Keratinocyte (primary cell): ENCODE measurements at regions not wholly inside any gene's neighbourhood (a gene's known extent, or its start where the extent isn't known, plus 50 kb on each side); places are given as distances from the start of the nearest gene placed in this dataset.

Experiments
- DNase-seq: peaks from one replicate; pipeline ENCODE4 v3.0.0-alpha.2; 2011; ENCODE audit warnings: low read depth, missing footprints, low spot score
- FAIRE-seq: peaks from 2 replicates; lab custom pipeline; 2011; peaks lifted over from hg19 to GRCh38; lab: Jason Lieb, UNC
- H2AFZ ChIP-seq: 2 replicates; pipeline ENCODE4 v1.6.0; 2012; ENCODE audit warnings: low read length, control low read depth, inconsistent platforms; ENCODE audit not compliant: control insufficient read depth
- H3K27ac ChIP-seq: 2 replicates; pipeline ENCODE4 v1.5.1; 2011; ENCODE audit warnings: low read length; ENCODE audit not compliant: control insufficient read depth, insufficient read depth
- H3K27me3 ChIP-seq: 3 replicates; pipeline ENCODE4 v1.6.0; 2011; ENCODE audit warnings: low read length; ENCODE audit not compliant: control insufficient read depth, insufficient read depth; ENCODE audit errors: extremely low read depth
- H3K36me3 ChIP-seq, 2 experiments: 2 replicates in 1 of 2; 3 replicates in 1 of 2; pipeline ENCODE4 v1.5.1; 2011; ENCODE audit warnings: low read length in 2 of 2, mild to moderate bottlenecking in 1 of 2; ENCODE audit not compliant: control insufficient read depth in 2 of 2, insufficient read depth in 2 of 2; ENCODE audit errors: extremely low read depth in 1 of 2
- H3K4me1 ChIP-seq: 3 replicates; pipeline ENCODE4 v1.5.1; 2011; ENCODE audit warnings: low read length; ENCODE audit not compliant: control insufficient read depth, insufficient read depth; ENCODE audit errors: extremely low read depth
- H3K4me2 ChIP-seq: 3 replicates; pipeline ENCODE4 v1.6.0; 2011; ENCODE audit warnings: low read depth, low read length; ENCODE audit not compliant: control insufficient read depth, insufficient read depth; ENCODE audit errors: extremely low read depth
- H3K4me3 ChIP-seq, 3 experiments: fragments of 200-600 bp in 1 of 3; sonication (generic) in 1 of 3; 2 replicates in 2 of 3; 3 replicates in 1 of 3; pipeline ENCODE4 v1.5.1; 2011 to 2016; ENCODE audit warnings: low read length in 3 of 3, mild to moderate bottlenecking in 3 of 3, control low read depth in 2 of 3, inconsistent platforms in 1 of 3, low read depth in 1 of 3, mixed read lengths in 1 of 3, mixed run types in 1 of 3, moderate library complexity in 1 of 3; ENCODE audit not compliant: control insufficient read depth in 2 of 3, insufficient read depth in 2 of 3; ENCODE audit errors: extremely low read depth in 1 of 3
- H3K79me2 ChIP-seq: 2 replicates; pipeline ENCODE4 v1.6.0; 2012; ENCODE audit warnings: low read length; ENCODE audit not compliant: control insufficient read depth, insufficient read depth
- H3K9ac ChIP-seq: 3 replicates; pipeline ENCODE4 v1.6.0; 2011; ENCODE audit warnings: low read length; ENCODE audit not compliant: control insufficient read depth, insufficient read depth; ENCODE audit errors: extremely low read depth
- H3K9me1 ChIP-seq: 3 replicates; pipeline ENCODE4 v1.6.0; 2011; ENCODE audit warnings: low read length; ENCODE audit not compliant: control insufficient read depth, insufficient read depth; ENCODE audit errors: extremely low read depth
- H3K9me3 ChIP-seq: 2 replicates; pipeline ENCODE4 v1.5.1; 2012; ENCODE audit warnings: low read depth, low read length; ENCODE audit not compliant: control insufficient read depth
- H4K20me1 ChIP-seq: 3 replicates; pipeline ENCODE4 v1.6.0; 2011; ENCODE audit warnings: low read length; ENCODE audit not compliant: control insufficient read depth, insufficient read depth; ENCODE audit errors: extremely low read depth
- EZH2 ChIP-seq: IDR thresholded peaks from one replicate; pipeline ENCODE4 v1.6.1; 2012; ENCODE audit warnings: inconsistent platforms, mild to moderate bottlenecking, low read length, moderate library complexity
- dilution Hi-C: fragments of 300-500 bp; cut with MboI; formaldehyde crosslinking; loops from one replicate; pipeline ENCODE4 v1.7.0; 2020; ENCODE audit warnings: low sequenced_read_pairs; ENCODE audit not compliant: extremely low pct_ligation_motif_present
- TF ChIP-seq, protein P1 (sequence below), 3 experiments: IDR thresholded peaks in 1 of 3; conservative IDR thresholded peaks in 1 of 3; optimal IDR thresholded peaks in 1 of 3; 2 replicates in 2 of 3; 3 replicates in 1 of 3; pipeline versions ENCODE3 to v1.5.1; 2011; ENCODE audit warnings: low read length in 3 of 3, mild to moderate bottlenecking in 3 of 3, moderate library complexity in 2 of 3, control low read depth in 1 of 3, inconsistent platforms in 1 of 3; ENCODE audit not compliant: insufficient read depth in 2 of 3; ENCODE audit errors: extremely low read depth in 1 of 3

GRCh38 chr1:37255136-37255795 lies 219.1 kb upstream of the ZC3H12A start:
- FAIRE-seq (no peak), DNase-seq (no peak)
- Histone ChIP-seq H3K9me1 (no peaks in the 10 kb centered on the region), H3K27ac (no peak overlapping the region), H3K36me3 (no peaks in the 10 kb centered on the region), H3K4me3 (no peak overlapping the region), H3K4me2 (no peak overlapping the region), H3K9me3 (no peaks in the 10 kb centered on the region), H3K79me2 (no peaks in the 10 kb centered on the region), H3K4me1 (no peaks in the 10 kb centered on the region), H4K20me1 (no peaks in the 10 kb centered on the region), H3K27me3 (no peaks in the 10 kb centered on the region), H2AFZ (no peak overlapping the region), H3K9ac (no peak overlapping the region)
- TF ChIP-seq EZH2: no peak
- TF ChIP-seq, protein P1, sequence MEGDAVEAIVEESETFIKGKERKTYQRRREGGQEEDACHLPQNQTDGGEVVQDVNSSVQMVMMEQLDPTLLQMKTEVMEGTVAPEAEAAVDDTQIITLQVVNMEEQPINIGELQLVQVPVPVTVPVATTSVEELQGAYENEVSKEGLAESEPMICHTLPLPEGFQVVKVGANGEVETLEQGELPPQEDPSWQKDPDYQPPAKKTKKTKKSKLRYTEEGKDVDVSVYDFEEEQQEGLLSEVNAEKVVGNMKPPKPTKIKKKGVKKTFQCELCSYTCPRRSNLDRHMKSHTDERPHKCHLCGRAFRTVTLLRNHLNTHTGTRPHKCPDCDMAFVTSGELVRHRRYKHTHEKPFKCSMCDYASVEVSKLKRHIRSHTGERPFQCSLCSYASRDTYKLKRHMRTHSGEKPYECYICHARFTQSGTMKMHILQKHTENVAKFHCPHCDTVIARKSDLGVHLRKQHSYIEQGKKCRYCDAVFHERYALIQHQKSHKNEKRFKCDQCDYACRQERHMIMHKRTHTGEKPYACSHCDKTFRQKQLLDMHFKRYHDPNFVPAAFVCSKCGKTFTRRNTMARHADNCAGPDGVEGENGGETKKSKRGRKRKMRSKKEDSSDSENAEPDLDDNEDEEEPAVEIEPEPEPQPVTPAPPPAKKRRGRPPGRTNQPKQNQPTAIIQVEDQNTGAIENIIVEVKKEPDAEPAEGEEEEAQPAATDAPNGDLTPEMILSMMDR (optimal IDR thresholded peaks at IDR 0.05 in 1 of 3, IDR thresholded peaks at IDR 0.05 in 1 of 3, conservative IDR thresholded peaks at IDR 0.05 in 1 of 3; ENCODE audit: extremely low read depth in 1 of 3, insufficient read depth in 2 of 3, low read length in 3 of 3): no peak
- dilution Hi-C loops: no loop called here

DNA sequence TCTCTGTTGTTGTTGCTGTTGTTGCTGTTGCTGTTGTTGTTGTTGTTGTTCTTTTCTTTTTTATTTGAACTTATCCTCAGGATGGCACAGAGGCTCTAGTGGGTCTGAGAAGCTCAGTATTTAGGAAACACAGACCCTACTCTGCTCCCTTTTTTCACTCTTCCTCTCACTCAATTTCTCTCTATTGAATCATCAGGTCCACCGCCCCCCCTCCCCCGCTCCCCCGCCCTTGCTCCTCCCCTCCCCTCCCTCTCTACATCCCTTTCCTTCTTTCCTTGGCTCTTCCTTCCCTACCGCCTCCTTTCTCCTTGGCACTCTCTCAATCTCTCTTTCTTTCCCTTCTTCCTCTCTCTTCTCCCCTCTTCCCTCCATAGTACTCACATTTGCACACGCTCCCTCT lies 218.5 kb upstream of the ZC3H12A start:
- dilution Hi-C loops: no loop called here

More for the DNA sequence above, 218.5 kb upstream of the ZC3H12A start:
- TF ChIP-seq, protein P1 (optimal IDR thresholded peaks at IDR 0.05 in 1 of 3, IDR thresholded peaks at IDR 0.05 in 1 of 3, conservative IDR thresholded peaks at IDR 0.05 in 1 of 3; ENCODE audit: extremely low read depth in 1 of 3, insufficient read depth in 2 of 3, low read length in 3 of 3): no peak
- TF ChIP-seq EZH2: no peak
- H3K79me2 ChIP-seq: no peaks in the 10 kb centered on the region
- H3K9me3 ChIP-seq: no peaks in the 10 kb centered on the region
- H3K36me3 ChIP-seq: no peaks in the 10 kb centered on the region
- no peak overlapping the region for H2AFZ ChIP-seq
- H3K4me2 ChIP-seq: no peak overlapping the region
- no peak overlapping the region for H3K27ac ChIP-seq
- H4K20me1 ChIP-seq: no peaks in the 10 kb centered on the region
- no peaks in the 10 kb centered on the region for H3K4me1 ChIP-seq
- no peak overlapping the region for H3K4me3 ChIP-seq
- no peaks in the 10 kb centered on the region for H3K9me1 ChIP-seq
- no peaks in the 10 kb centered on the region for H3K27me3 ChIP-seq
- H3K9ac ChIP-seq: no peak overlapping the region
- FAIRE-seq (no peak), DNase-seq (no peak)
